Kidney (tissue), 13 donors: ENCODE measurements at regions not wholly inside any gene's neighbourhood (a gene's known extent, or its start where the extent isn't known, plus 50 kb on each side); places are given as distances from the start of the nearest gene placed in this dataset.

ENCODE experiments used
- DNase-seq, 5 donors: peaks; one replicate each; pipeline ENCODE4 v3.0.0-alpha.2; 2013 to 2020
- FAIRE-seq: peaks from 2 replicates; lab custom pipeline; 2012; peaks lifted over from hg19 to GRCh38; lab: Jason Lieb, UNC
- H3K27ac ChIP-seq, 2 donors: one replicate each; pipeline ENCODE4 v1.7.0; 2013; ENCODE audit warnings: low read depth in 2 of 2, low read length in 2 of 2, inconsistent platforms in 1 of 2
- H3K27me3 ChIP-seq: one replicate; pipeline ENCODE4 v1.7.1; 2013; ENCODE audit warnings: low read length, inconsistent platforms; ENCODE audit not compliant: control insufficient read depth, insufficient read depth
- H3K36me3 ChIP-seq, 3 donors: one replicate each; pipeline versions ENCODE4 v1.7.0 to v1.7.1; 2013; ENCODE audit warnings: low read length in 3 of 3, control low read depth in 1 of 3, inconsistent platforms in 1 of 3; ENCODE audit not compliant: insufficient read depth in 3 of 3, control insufficient read depth in 2 of 3
- H3K4me1 ChIP-seq, 3 donors: one replicate each; pipeline versions ENCODE4 v1.7.0 to v1.7.1; 2013; ENCODE audit warnings: low read length in 3 of 3, inconsistent platforms in 1 of 3, low read depth in 1 of 3; ENCODE audit not compliant: control insufficient read depth in 2 of 3, insufficient read depth in 2 of 3
- H3K4me3 ChIP-seq, 3 donors: one replicate each; pipeline versions ENCODE4 v1.7.0 to v1.8.1; 2013; ENCODE audit warnings: low read length in 3 of 3, control low read depth in 1 of 3, inconsistent platforms in 1 of 3
- H3K9ac ChIP-seq, 3 donors: one replicate each; pipeline versions ENCODE4 v1.7.0 to v1.7.1; 2013; ENCODE audit warnings: low read length in 3 of 3, control low read depth in 1 of 3, inconsistent platforms in 1 of 3
- H3K9me3 ChIP-seq, 3 donors: one replicate each; pipeline versions ENCODE4 v1.7.0 to v1.7.1; 2013; ENCODE audit warnings: low read length in 3 of 3, control low read depth in 1 of 3, inconsistent platforms in 1 of 3; ENCODE audit not compliant: control insufficient read depth in 2 of 3, insufficient read depth in 1 of 3
- CTCF ChIP-seq: IDR thresholded peaks from 3 replicates; pipeline ENCODE4 v1.5.1; 2012; ENCODE audit warnings: mild to moderate bottlenecking, moderate library complexity, borderline replicate concordance; ENCODE audit not compliant: insufficient read depth; ENCODE audit errors: extremely low read depth
- intact Hi-C: fragments of 100-400 bp; cut with DNase I; formaldehyde crosslinking; loops from one replicate; pipeline ENCODE4 v1.11.1; 2022
- donor health status: control.
- donor health status: control.
- donor health status: control.
- donor health status: control.
- donor health status: control.
- donor health status: DM: yes; HTN: yes; CAD: no.
- donor health status: Normal renal cell carcinoma (clear cell type).

- H3K9ac ChIP-seq: no peak overlapping the region
- no peak overlapping the region for H3K4me3 ChIP-seq
- H3K36me3 ChIP-seq: no peaks in the 10 kb centered on the region
- no peaks in the 10 kb centered on the region for H3K27me3 ChIP-seq
- H3K9me3 ChIP-seq: no peaks in the 10 kb centered on the region
- no peak for TF ChIP-seq CTCF
- DNase-seq (no peak), FAIRE-seq (no peak)
- peaks cover 0 to 4% (median 3%) of the 10 kb centered on the region in 3 donors for H3K4me1 ChIP-seq
- H3K27ac ChIP-seq: no peak overlapping the region
- intact Hi-C loops: no loop called here
These were observed 100.8 kb upstream of the WASF3 start for GRCh38 chr13:26456650-26457049.

GRCh38 chr13:26457212-26457611 lies 100.3 kb upstream of the WASF3 start:
- H3K27ac ChIP-seq: no peak overlapping the region
- no peaks in the 10 kb centered on the region for H3K27me3 ChIP-seq
- H3K9ac ChIP-seq: no peak overlapping the region
- FAIRE-seq (no peak), DNase-seq (no peak)
- H3K4me3 ChIP-seq: no peak overlapping the region
- no peaks in the 10 kb centered on the region for H3K9me3 ChIP-seq
- intact Hi-C loops: no loop called here
- TF ChIP-seq CTCF: no peak
- H3K4me1 ChIP-seq: peaks cover 0 to 4% (median 3%) of the 10 kb centered on the region in 3 donors
- H3K36me3 ChIP-seq: no peaks in the 10 kb centered on the region

GRCh38 chr13:26458196-26458749 lies 99.2 kb upstream of the WASF3 start:
- H3K9ac ChIP-seq: no peak overlapping the region
- H3K27ac ChIP-seq: no peak overlapping the region
- no peaks in the 10 kb centered on the region for H3K9me3 ChIP-seq
- H3K4me3 ChIP-seq: no peak overlapping the region
- H3K4me1 ChIP-seq: peaks cover 0 to 4% (median 3%) of the 10 kb centered on the region in 3 donors
- TF ChIP-seq CTCF: no peak
- H3K27me3 ChIP-seq: no peaks in the 10 kb centered on the region
- intact Hi-C loops: no loop called here
- FAIRE-seq (no peak), DNase-seq (no peak)
- no peaks in the 10 kb centered on the region for H3K36me3 ChIP-seq
